HuH-7 (cell line): ENCODE measurements at regions not wholly inside any gene's neighbourhood (a gene's known extent, or its start where the extent isn't known, plus 50 kb on each side); places are given as distances from the start of the nearest gene placed in this dataset.

Experiments used
- DNase-seq: peaks from one replicate; pipeline ENCODE4 v3.0.0; 2011; ENCODE audit warnings: low spot score

GRCh38 chr11:37621662-37622061, 1023.6 kb upstream of the RAG2 start:
- DNase-seq: no peak

GRCh38 chr11:37616291-37616690, 1018.3 kb upstream of the RAG2 start:
- no peak for DNase-seq

GRCh38 chr11:37613031-37613430, 1015.0 kb upstream of the RAG2 start:
- no peak for DNase-seq

- DNase-seq: no peak
These were observed 1014.1 kb upstream of the RAG2 start for GRCh38 chr11:37612146-37612545.

GRCh38 chr11:37605229-37605628, 1007.2 kb upstream of the RAG2 start:
- no peak for DNase-seq

GRCh38 chr11:37598381-37598780, 1000.3 kb upstream of the RAG2 start:
- DNase-seq: no peak

GRCh38 chr11:37597776-37598175, 999.7 kb upstream of the RAG2 start:
- DNase-seq: no peak

GRCh38 chr11:37595845-37596244, 997.8 kb upstream of the RAG2 start:
- DNase-seq: no peak

GRCh38 chr11:37574361-37574760, 976.3 kb upstream of the RAG2 start:
- DNase-seq: no peak

GRCh38 chr11:37572491-37573171, 974.6 kb upstream of the RAG2 start:
- DNase-seq: no peak

GRCh38 chr11:37571246-37571645, 973.2 kb upstream of the RAG2 start:
- DNase-seq: no peak

GRCh38 chr11:37560991-37561390, 963.0 kb upstream of the RAG2 start:
- no peak for DNase-seq

- no peak for DNase-seq
These were observed 962.3 kb upstream of the RAG2 start for GRCh38 chr11:37560346-37560745.

- no peak for DNase-seq
These were observed 960.7 kb upstream of the RAG2 start for GRCh38 chr11:37558619-37559210.

- no peak for DNase-seq
These were observed 960.0 kb upstream of the RAG2 start for GRCh38 chr11:37557990-37558389.

GRCh38 chr11:37552284-37552683, 954.2 kb upstream of the RAG2 start:
- DNase-seq: no peak

- DNase-seq: no peak
These were observed 946.5 kb upstream of the RAG2 start for GRCh38 chr11:37544491-37544890.

GRCh38 chr11:37533830-37534229, 935.8 kb upstream of the RAG2 start:
- no peak for DNase-seq

GRCh38 chr11:37533087-37533486, 935.1 kb upstream of the RAG2 start:
- DNase-seq: no peak

- DNase-seq: no peak
These were observed 934.2 kb upstream of the RAG2 start for GRCh38 chr11:37532271-37532670.

GRCh38 chr11:37527545-37527944, 929.5 kb upstream of the RAG2 start:
- no peak for DNase-seq

GRCh38 chr11:37525336-37525735, 927.3 kb upstream of the RAG2 start:
- DNase-seq: no peak

GRCh38 chr11:37519781-37520180, 921.7 kb upstream of the RAG2 start:
- no peak for DNase-seq

GRCh38 chr11:37512156-37512780, 914.2 kb upstream of the RAG2 start:
- no peak for DNase-seq
